Tibial artery (tissue), 4 donors: ENCODE measurements at regions not wholly inside any gene's neighbourhood (a gene's known extent, or its start where the extent isn't known, plus 50 kb on each side); places are given as distances from the start of the nearest gene placed in this dataset.

Experiments used
- DNase-seq, 2 donors: peaks; one replicate each; pipeline ENCODE4 v3.0.0-alpha.2; 2019
- H3K27ac ChIP-seq, 2 donors: fragments of 200-600 bp; sonication (generic) in 1 of 2; 1 replicate in 1 of 2; 2 replicates in 1 of 2; pipeline ENCODE4 v1.5.1; 2018 to 2019; ENCODE audit warnings: mild to moderate bottlenecking in 1 of 2
- H3K27me3 ChIP-seq, 2 donors: fragments of 200-600 bp; sonication (generic) in 1 of 2; one replicate each; pipeline versions ENCODE4 v1.5.1 to v1.6.0; 2016 to 2019
- H3K36me3 ChIP-seq, 3 donors: fragments of 200-600 bp; sonication (generic) in 2 of 3; one replicate each; pipeline ENCODE4 v1.5.1; 2016 to 2019; ENCODE audit warnings: mild to moderate bottlenecking in 2 of 3
- H3K4me1 ChIP-seq, 4 donors: fragments of 200-600 bp; sonication (generic) in 2 of 4; 1 replicate in 3 of 4; 2 replicates in 1 of 4; pipeline ENCODE4 v1.5.1; 2016 to 2019
- H3K4me3 ChIP-seq, 2 donors: fragments of 200-600 bp; sonication (generic) in 1 of 2; 1 replicate in 1 of 2; 2 replicates in 1 of 2; pipeline ENCODE4 v1.5.1; 2018 to 2019; ENCODE audit warnings: mild to moderate bottlenecking in 2 of 2
- H3K9me3 ChIP-seq, 3 donors: fragments of 200-600 bp; sonication (generic) in 1 of 3; one replicate each; pipeline ENCODE4 v1.5.1; 2016 to 2019
- CTCF ChIP-seq, 2 experiments: fragments of 200-600 bp in 1 of 2; fragments of 450-650 bp in 1 of 2; IDR thresholded peaks; one replicate each; pipeline ENCODE4 v1.5.1; 2017 to 2019; ENCODE audit warnings: antibody characterized with exemption in 2 of 2, mild to moderate bottlenecking in 1 of 2, moderate library complexity in 1 of 2
- intact Hi-C: fragments of 100-400 bp; cut with DNase I; formaldehyde crosslinking; loops from one replicate; pipeline ENCODE4 v1.15.0; 2023; ENCODE audit warnings: low total_unique reads

- H3K9me3 ChIP-seq = no peaks in the 10 kb centered on the region
- intact Hi-C loops = no loop called here
- H3K4me1 ChIP-seq = no peaks in the 10 kb centered on the region
- H3K27ac ChIP-seq = no peak overlapping the region
- no peaks in the 10 kb centered on the region for H3K27me3 ChIP-seq
- no peaks in the 10 kb centered on the region for H3K36me3 ChIP-seq
- no peak for DNase-seq
- H3K4me3 ChIP-seq = no peak overlapping the region
- no peak for TF ChIP-seq CTCF (IDR thresholded peaks at IDR 0.05)
These were observed 439.4 kb upstream of the CWC22 start for GRCh38 chr2:180446492-180446891.

- no peak for TF ChIP-seq CTCF (IDR thresholded peaks at IDR 0.05)
- Histone ChIP-seq H3K27ac (no peak overlapping the region), H3K9me3 (no peaks in the 10 kb centered on the region), H3K36me3 (no peaks in the 10 kb centered on the region), H3K4me3 (no peak overlapping the region), H3K4me1 (no peaks in the 10 kb centered on the region), H3K27me3 (no peaks in the 10 kb centered on the region)
- no peak for DNase-seq
- intact Hi-C loops = no loop called here
These were observed 436.8 kb upstream of the CWC22 start for GRCh38 chr2:180443888-180444287.

GRCh38 chr2:180442860-180443644, 436.0 kb upstream of the CWC22 start:
- Histone ChIP-seq H3K36me3 (no peaks in the 10 kb centered on the region), H3K27me3 (no peaks in the 10 kb centered on the region), H3K9me3 (no peaks in the 10 kb centered on the region), H3K4me1 (no peaks in the 10 kb centered on the region), H3K4me3 (no peak overlapping the region), H3K27ac (no peak overlapping the region)
- DNase-seq = no peak
- intact Hi-C loops = no loop called here
- TF ChIP-seq CTCF (IDR thresholded peaks at IDR 0.05) = no peak

GRCh38 chr2:180419212-180419611, 412.1 kb upstream of the CWC22 start:
- intact Hi-C loops = no loop called here
- no peak for DNase-seq
- Histone ChIP-seq H3K36me3 (no peaks in the 10 kb centered on the region), H3K4me1 (no peaks in the 10 kb centered on the region), H3K4me3 (no peak overlapping the region), H3K27ac (no peak overlapping the region), H3K27me3 (no peaks in the 10 kb centered on the region), H3K9me3 (no peaks in the 10 kb centered on the region)
- TF ChIP-seq CTCF (IDR thresholded peaks at IDR 0.05) = no peak

GRCh38 chr2:180416627-180417026, 409.5 kb upstream of the CWC22 start:
- no peaks in the 10 kb centered on the region for H3K27me3 ChIP-seq
- no peak overlapping the region for H3K27ac ChIP-seq
- no peaks in the 10 kb centered on the region for H3K36me3 ChIP-seq
- no peak for TF ChIP-seq CTCF (IDR thresholded peaks at IDR 0.05)
- H3K9me3 ChIP-seq = no peaks in the 10 kb centered on the region
- no peak for DNase-seq
- H3K4me3 ChIP-seq = no peak overlapping the region
- intact Hi-C loops = no loop called here
- no peaks in the 10 kb centered on the region for H3K4me1 ChIP-seq
